OCI-LY3 (cell line): ENCODE measurements at regions not wholly inside any gene's neighbourhood (a gene's known extent, or its start where the extent isn't known, plus 50 kb on each side); places are given as distances from the start of the nearest gene placed in this dataset.

Experiments
- CTCF ChIP-seq: fragments of 200-600, 300-600 bp; sonication (generic); IDR thresholded peaks from 2 replicates; pipeline ENCODE4 v1.5.1; 2014; ENCODE audit warnings: antibody characterized with exemption, low read length, low read depth
- EZH2phosphoT487 ChIP-seq: fragments of 200-600 bp; shearing (Covaris generic); IDR thresholded peaks from 2 replicates; pipeline ENCODE4 v1.6.1; 2018; ENCODE audit warnings: antibody characterized with exemption, mixed run types, low read depth

- TF ChIP-seq CTCF (no peak), EZH2phosphoT487 (no peak)
Observed at GRCh38 chr14:44372231-44372630, 134.9 kb downstream of the FSCB start.
